ENCODE measurements at regions not wholly inside any gene's neighbourhood (a gene's known extent, or its start where the extent isn't known, plus 50 kb on each side); places are given as distances from the start of the nearest gene placed in this dataset.

DNA sequence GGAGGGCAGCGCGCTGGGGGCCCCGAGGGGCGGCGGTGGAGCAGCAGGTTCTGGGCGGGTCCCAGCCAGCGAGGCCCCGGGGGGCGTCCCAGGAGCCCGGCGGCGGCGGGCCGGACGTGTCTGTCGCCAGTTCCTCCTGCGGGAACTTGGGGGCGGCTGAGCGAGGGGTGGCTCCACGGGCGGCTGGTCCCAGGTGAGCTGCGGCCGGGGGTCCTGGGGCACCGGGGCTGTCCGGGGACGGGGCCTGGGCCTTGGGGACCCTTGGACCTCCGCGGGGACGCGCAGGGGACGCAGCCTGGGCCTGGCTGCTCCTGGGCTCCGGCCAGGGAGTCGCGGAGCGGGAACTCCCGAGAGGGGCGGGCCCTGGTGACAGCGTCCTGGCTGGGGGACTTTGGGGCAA lies 54.2 kb upstream of the ZNF267 start:
- Histone ChIP-seq H3K27ac (ENCODE audit: low read depth, low read length) (no peak overlapping the region), H4K8ac (ENCODE audit: extremely low read depth, insufficient read depth, low read length) (no peak overlapping the region), H2BK12ac (ENCODE audit: low read depth, low read length) (no peak overlapping the region), H4K20me1 (replicated peaks in 1 of 2; ENCODE audit: control insufficient read depth in 1 of 2, insufficient read depth in 2 of 2, low read length in 2 of 2) (no peaks in the 10 kb centered on the region), H3K23me2 (ENCODE audit: low read depth, low read length) (no peaks in the 10 kb centered on the region), H3K4me1 (replicated peaks in 1 of 4; ENCODE audit: control insufficient read depth in 3 of 4, insufficient read depth in 4 of 4, low read length in 3 of 4) (no peaks in the 10 kb centered on the region), H2BK5ac (ENCODE audit: low read depth, low read length) (no peak overlapping the region), H3K4ac (replicated peaks; ENCODE audit: insufficient read length, low read depth, low read length) (no peak overlapping the region), H3K4me3 (ENCODE audit: extremely low read depth in 1 of 4, insufficient read depth in 2 of 4, low read depth in 3 of 4, low read length in 4 of 4) (no peak overlapping the region), H4K5ac (ENCODE audit: insufficient read length, low read depth, low read length) (no peak overlapping the region), H3K56ac (replicated peaks; ENCODE audit: insufficient read length, low read depth, low read length) (no peak overlapping the region), H3K79me2 (ENCODE audit: control insufficient read depth in 1 of 2, insufficient read depth in 2 of 2, low read length in 2 of 2) (no peaks in the 10 kb centered on the region), H3K4me2 (ENCODE audit: insufficient read depth in 1 of 2, low read depth in 2 of 2, low read length in 2 of 2) (no peak overlapping the region), H3K23ac (ENCODE audit: insufficient read length) (no peak overlapping the region), H2BK20ac (ENCODE audit: low read length) (no peak overlapping the region), H2BK120ac (replicated peaks; ENCODE audit: low read depth, low read length) (no peak overlapping the region), H2AK5ac (ENCODE audit: low read depth, low read length) (no peak overlapping the region), H2AFZ (ENCODE audit: low read length) (no peak overlapping the region), H2BK15ac (ENCODE audit: low read length) (no peak overlapping the region), H3K79me1 (ENCODE audit: low read depth, low read length) (no peaks in the 10 kb centered on the region), H3K36me3 (ENCODE audit: control insufficient read depth in 2 of 4, insufficient read depth in 4 of 4, low read length in 3 of 4) (no peaks in the 10 kb centered on the region), H3K9me3 (ENCODE audit: insufficient read depth in 2 of 2, low read depth in 1 of 2, low read length in 1 of 2) (peaks cover 37 to 82% of the 10 kb centered on the region in 2 experiments), H4K91ac (replicated peaks; ENCODE audit: insufficient read length, low read length) (no peak overlapping the region), H3K18ac (ENCODE audit: extremely low read depth, low read length) (no peak overlapping the region), H3K9ac (replicated peaks in 1 of 4; ENCODE audit: extremely low read depth in 1 of 4, low read depth in 3 of 4, low read length in 3 of 4) (no peak overlapping the region), H3K14ac (ENCODE audit: insufficient read length) (no peak overlapping the region), H3K27me3 (replicated peaks in 1 of 4; ENCODE audit: control insufficient read depth in 3 of 4, extremely low read depth in 1 of 4, insufficient read depth in 3 of 4, low read length in 3 of 4) (no peaks in the 10 kb centered on the region)
- CTCF ChIA-PET (ENCODE audit: partially characterized antibody): no interaction called here
- POLR2A ChIA-PET (ENCODE audit: partially characterized antibody): no interaction called here
- no peak for FAIRE-seq
- no peak for TF ChIP-seq GTF2F1 (IDR thresholded peaks at IDR 0.05; ENCODE audit: borderline replicate concordance, low read depth, low read length)
- WGBS, 2 experiments (ENCODE audit: extremely low coverage in 1 of 2, insufficient coverage in 1 of 2, insufficient read length in 1 of 2, insufficient replicate concordance in 2 of 2, low coverage in 1 of 2, low lambda C conversion rate in 2 of 2, missing lambda C conversion rate in 1 of 2): 75% methylated on average over 4 of the region's 38 CpGs; no CpG with 5 or more reads in 1 of the 2 experiments
- DNase-seq (ENCODE audit: low read depth in 1 of 2, low spot score in 2 of 2): no peak
